Fibroblast of the aortic adventitia (primary cell): ENCODE measurements at regions not wholly inside any gene's neighbourhood (a gene's known extent, or its start where the extent isn't known, plus 50 kb on each side); places are given as distances from the start of the nearest gene placed in this dataset.

Experiments
- DNase-seq: peaks from one replicate; pipeline ENCODE4 v3.0.0-alpha.2; 2010; ENCODE audit warnings: low read depth
- H3K4me3 ChIP-seq: 2 replicates; pipeline ENCODE4 v1.5.1; 2011; ENCODE audit warnings: low read depth, mild to moderate bottlenecking, control low read depth, low read length, moderate library complexity
- CTCF ChIP-seq: IDR thresholded peaks from 2 replicates; pipeline ENCODE4 v1.5.1; 2011; ENCODE audit warnings: mild to moderate bottlenecking, low read length, control low read depth, inconsistent platforms; ENCODE audit not compliant: insufficient read depth

GRCh38 chr12:82015623-82016347 is 256.6 kb upstream of the PPFIA2 start:
- no peak overlapping the region for H3K4me3 ChIP-seq
- no peak for TF ChIP-seq CTCF
- no peak for DNase-seq

GRCh38 chr12:82012176-82012575 is 253.0 kb upstream of the PPFIA2 start:
- DNase-seq = no peak

GRCh38 chr12:82009524-82009923 is 250.4 kb upstream of the PPFIA2 start:
- no peak overlapping the region for H3K4me3 ChIP-seq
- no peak for DNase-seq
- no peak for TF ChIP-seq CTCF

More at GRCh38 chr12:82012176-82012575, 253.0 kb upstream of the PPFIA2 start:
- no peak overlapping the region for H3K4me3 ChIP-seq
- TF ChIP-seq CTCF = no peak

GRCh38 chr12:82008251-82008650 is 249.1 kb upstream of the PPFIA2 start:
- no peak for TF ChIP-seq CTCF
- peak; percentile 43 for DNase-seq
- no peak overlapping the region for H3K4me3 ChIP-seq

- no peak overlapping the region for H3K4me3 ChIP-seq
- no peak for TF ChIP-seq CTCF
- peak; percentile 85 for DNase-seq
Observed at GRCh38 chr12:81998761-81999378, 239.7 kb upstream of the PPFIA2 start.

GRCh38 chr12:81992461-81992860 is 233.3 kb upstream of the PPFIA2 start:
- no peak for TF ChIP-seq CTCF
- no peak for DNase-seq

More at GRCh38 chr12:81992461-81992860, 233.3 kb upstream of the PPFIA2 start:
- no peak overlapping the region for H3K4me3 ChIP-seq
